HL-60 (cell line): ENCODE measurements at regions not wholly inside any gene's neighbourhood (a gene's known extent, or its start where the extent isn't known, plus 50 kb on each side); places are given as distances from the start of the nearest gene placed in this dataset.

ENCODE experiments used
- GABPA ChIP-seq: IDR thresholded peaks from 2 replicates; pipeline ENCODE4 v1.6.1; 2012; ENCODE audit warnings: low read depth
- POLR2AphosphoS5 ChIP-seq: IDR thresholded peaks from 2 replicates; pipeline ENCODE4 v1.6.1; 2012; ENCODE audit warnings: low read depth
- SPI1 ChIP-seq: IDR thresholded peaks from 2 replicates; pipeline ENCODE4 v1.6.1; 2012; ENCODE audit warnings: low read depth, mild to moderate bottlenecking, borderline replicate concordance
- TF ChIP-seq, protein P1 (sequence below): IDR thresholded peaks from one replicate; pipeline ENCODE4 v1.5.1; 2011; ENCODE audit warnings: low read length, control low read depth, inconsistent platforms; ENCODE audit not compliant: insufficient read depth
- TF ChIP-seq, protein P2 (sequence below): IDR thresholded peaks from 2 replicates; pipeline ENCODE4 v1.6.1; 2012; ENCODE audit warnings: low read depth; ENCODE audit not compliant: insufficient replicate concordance

DNA sequence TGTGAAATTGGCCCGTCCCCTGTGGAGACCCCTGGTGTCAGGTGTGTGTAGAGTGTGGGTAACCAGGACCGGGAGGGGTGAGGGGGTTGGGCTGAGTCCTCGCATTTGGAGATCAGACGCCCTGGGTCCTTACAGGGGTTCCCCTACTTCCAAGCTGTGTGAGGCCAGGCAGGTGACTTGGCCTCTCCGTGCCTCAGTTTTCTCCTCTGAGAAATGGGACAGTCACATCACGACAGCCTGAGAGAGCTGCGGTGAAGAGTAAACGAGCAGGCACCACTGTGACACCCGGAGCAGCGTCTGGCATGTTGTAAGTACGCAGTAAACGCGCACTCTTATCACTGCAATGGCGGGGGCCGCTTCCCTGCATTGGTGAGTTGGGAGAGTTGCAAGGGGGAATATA lies 152.5 kb upstream of the CIBAR2 start:
- TF ChIP-seq, protein P1, sequence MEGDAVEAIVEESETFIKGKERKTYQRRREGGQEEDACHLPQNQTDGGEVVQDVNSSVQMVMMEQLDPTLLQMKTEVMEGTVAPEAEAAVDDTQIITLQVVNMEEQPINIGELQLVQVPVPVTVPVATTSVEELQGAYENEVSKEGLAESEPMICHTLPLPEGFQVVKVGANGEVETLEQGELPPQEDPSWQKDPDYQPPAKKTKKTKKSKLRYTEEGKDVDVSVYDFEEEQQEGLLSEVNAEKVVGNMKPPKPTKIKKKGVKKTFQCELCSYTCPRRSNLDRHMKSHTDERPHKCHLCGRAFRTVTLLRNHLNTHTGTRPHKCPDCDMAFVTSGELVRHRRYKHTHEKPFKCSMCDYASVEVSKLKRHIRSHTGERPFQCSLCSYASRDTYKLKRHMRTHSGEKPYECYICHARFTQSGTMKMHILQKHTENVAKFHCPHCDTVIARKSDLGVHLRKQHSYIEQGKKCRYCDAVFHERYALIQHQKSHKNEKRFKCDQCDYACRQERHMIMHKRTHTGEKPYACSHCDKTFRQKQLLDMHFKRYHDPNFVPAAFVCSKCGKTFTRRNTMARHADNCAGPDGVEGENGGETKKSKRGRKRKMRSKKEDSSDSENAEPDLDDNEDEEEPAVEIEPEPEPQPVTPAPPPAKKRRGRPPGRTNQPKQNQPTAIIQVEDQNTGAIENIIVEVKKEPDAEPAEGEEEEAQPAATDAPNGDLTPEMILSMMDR: no peak
- TF ChIP-seq POLR2AphosphoS5 (no peak), GABPA (no peak), SPI1 (no peak)
- TF ChIP-seq, protein P2, sequence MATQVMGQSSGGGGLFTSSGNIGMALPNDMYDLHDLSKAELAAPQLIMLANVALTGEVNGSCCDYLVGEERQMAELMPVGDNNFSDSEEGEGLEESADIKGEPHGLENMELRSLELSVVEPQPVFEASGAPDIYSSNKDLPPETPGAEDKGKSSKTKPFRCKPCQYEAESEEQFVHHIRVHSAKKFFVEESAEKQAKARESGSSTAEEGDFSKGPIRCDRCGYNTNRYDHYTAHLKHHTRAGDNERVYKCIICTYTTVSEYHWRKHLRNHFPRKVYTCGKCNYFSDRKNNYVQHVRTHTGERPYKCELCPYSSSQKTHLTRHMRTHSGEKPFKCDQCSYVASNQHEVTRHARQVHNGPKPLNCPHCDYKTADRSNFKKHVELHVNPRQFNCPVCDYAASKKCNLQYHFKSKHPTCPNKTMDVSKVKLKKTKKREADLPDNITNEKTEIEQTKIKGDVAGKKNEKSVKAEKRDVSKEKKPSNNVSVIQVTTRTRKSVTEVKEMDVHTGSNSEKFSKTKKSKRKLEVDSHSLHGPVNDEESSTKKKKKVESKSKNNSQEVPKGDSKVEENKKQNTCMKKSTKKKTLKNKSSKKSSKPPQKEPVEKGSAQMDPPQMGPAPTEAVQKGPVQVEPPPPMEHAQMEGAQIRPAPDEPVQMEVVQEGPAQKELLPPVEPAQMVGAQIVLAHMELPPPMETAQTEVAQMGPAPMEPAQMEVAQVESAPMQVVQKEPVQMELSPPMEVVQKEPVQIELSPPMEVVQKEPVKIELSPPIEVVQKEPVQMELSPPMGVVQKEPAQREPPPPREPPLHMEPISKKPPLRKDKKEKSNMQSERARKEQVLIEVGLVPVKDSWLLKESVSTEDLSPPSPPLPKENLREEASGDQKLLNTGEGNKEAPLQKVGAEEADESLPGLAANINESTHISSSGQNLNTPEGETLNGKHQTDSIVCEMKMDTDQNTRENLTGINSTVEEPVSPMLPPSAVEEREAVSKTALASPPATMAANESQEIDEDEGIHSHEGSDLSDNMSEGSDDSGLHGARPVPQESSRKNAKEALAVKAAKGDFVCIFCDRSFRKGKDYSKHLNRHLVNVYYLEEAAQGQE: no peak
